IMR-90 (cell line): ENCODE measurements at regions not wholly inside any gene's neighbourhood (a gene's known extent, or its start where the extent isn't known, plus 50 kb on each side); places are given as distances from the start of the nearest gene placed in this dataset.
"Not testable (repeated sequence)": the region's sequence is repeated elsewhere in the genome, so short reads cannot be mapped to it uniquely, and the experiment has no call there.

ENCODE experiments used
- ATAC-seq: fragments of 200-7000 bp; cut with Tn5 transposase; 2 replicates; pipeline ENCODE4 v1.9.1; 2020; ENCODE audit warnings: low read depth, mild to moderate bottlenecking, moderate library complexity
- BruUV-seq: library from RNA; stranded (reverse); fragments of 400-500 nt; replicated peaks from 2 replicates; lab custom pipeline; 2021; lab: Mats Ljungman, UMichigan
- CTCF ChIA-PET: fragments of 300-600 bp; formaldehyde crosslinking; extraction: SDS; loops from one replicate; lab custom pipeline; 2021; ENCODE audit warnings: antibody characterized with exemption; lab: Yijun Ruan, JAX
- POLR2A ChIA-PET: fragments of 300-600 bp; sonication (Branson Sonifier 250); formaldehyde crosslinking; loops from one replicate; lab custom pipeline; 2022; ENCODE audit warnings: antibody characterized with exemption; ENCODE audit not compliant: unreplicated experiment; lab: Charles Lee
- DNase-seq: peaks from one replicate; pipeline ENCODE4 v3.0.0; 2013
- H2AFZ ChIP-seq: replicated peaks from 2 replicates; pipeline ENCODE3; 2013; ENCODE audit warnings: low read length, mild to moderate bottlenecking; ENCODE audit not compliant: poor library complexity
- H2AK5ac ChIP-seq: 2 replicates; pipeline ENCODE4 v1.6.1; 2013; ENCODE audit warnings: low read depth, low read length, inconsistent platforms
- H2AK9ac ChIP-seq: replicated peaks from 2 replicates; pipeline ENCODE3; 2013; ENCODE audit warnings: mild to moderate bottlenecking, low read depth, low read length, moderate library complexity; ENCODE audit not compliant: poor library complexity
- H2BK120ac ChIP-seq: 2 replicates; pipeline ENCODE4 v1.6.1; 2013; ENCODE audit warnings: low read depth, low read length, inconsistent platforms
- H2BK15ac ChIP-seq: 3 replicates; pipeline ENCODE4 v1.6.1; 2013; ENCODE audit warnings: low read depth, low read length, inconsistent platforms
- H2BK20ac ChIP-seq: 2 replicates; pipeline ENCODE4 v1.6.1; 2013; ENCODE audit warnings: low read depth, mild to moderate bottlenecking, inconsistent platforms, low read length, moderate library complexity
- H2BK5ac ChIP-seq: 2 replicates; pipeline ENCODE4 v1.6.1; 2013; ENCODE audit warnings: mild to moderate bottlenecking, low read depth, low read length, inconsistent platforms; ENCODE audit not compliant: poor library complexity, severe bottlenecking
- H3K14ac ChIP-seq: replicated peaks from 2 replicates; pipeline ENCODE4 v1.6.1; 2013; ENCODE audit warnings: low read depth, low read length, inconsistent platforms
- H3K18ac ChIP-seq: 2 replicates; pipeline ENCODE4 v1.6.1; 2013; ENCODE audit warnings: low read depth, low read length, control low read depth
- H3K23ac ChIP-seq: 2 replicates; pipeline ENCODE4 v1.6.1; 2013; ENCODE audit warnings: low read depth, low read length, inconsistent platforms
- H3K27ac ChIP-seq: 2 replicates; pipeline ENCODE4 v1.5.1; 2013; ENCODE audit warnings: mild to moderate bottlenecking, control low read depth, low read length; ENCODE audit not compliant: insufficient read depth
- H3K27me3 ChIP-seq: 2 replicates; pipeline ENCODE4 v1.6.1; 2013; ENCODE audit warnings: low read length; ENCODE audit not compliant: control insufficient read depth, insufficient read depth
- H3K36me3 ChIP-seq: 2 replicates; pipeline ENCODE4 v1.6.1; 2013; ENCODE audit warnings: low read length, mixed read lengths; ENCODE audit not compliant: control insufficient read depth, insufficient read depth
- H3K4ac ChIP-seq: 2 replicates; pipeline ENCODE4 v1.6.1; 2013; ENCODE audit warnings: low read depth, low read length, inconsistent platforms
- H3K4me1 ChIP-seq: 2 replicates; pipeline ENCODE4 v1.6.1; 2013; ENCODE audit warnings: low read length, mixed read lengths; ENCODE audit not compliant: control insufficient read depth, insufficient read depth
- H3K4me2 ChIP-seq: 2 replicates; pipeline ENCODE4 v1.6.1; 2013; ENCODE audit warnings: low read depth, mild to moderate bottlenecking, control low read depth, low read length, moderate library complexity
- H3K4me3 ChIP-seq: 2 replicates; pipeline ENCODE4 v1.5.1; 2013; ENCODE audit warnings: low read depth, mild to moderate bottlenecking, control low read depth, low read length, moderate library complexity; ENCODE audit not compliant: insufficient read depth
- H3K56ac ChIP-seq: 2 replicates; pipeline ENCODE4 v1.6.1; 2013; ENCODE audit warnings: low read length, inconsistent platforms; ENCODE audit not compliant: insufficient read depth; ENCODE audit errors: extremely low read depth
- H3K79me1 ChIP-seq, 2 experiments: 2 replicates each; pipeline ENCODE4 v1.6.1; 2013; ENCODE audit warnings: low read length in 2 of 2, inconsistent platforms in 1 of 2, low read depth in 1 of 2
- H3K9ac ChIP-seq: 2 replicates; pipeline ENCODE4 v1.6.1; 2013; ENCODE audit warnings: low read depth, low read length, control low read depth
- H3K9me1 ChIP-seq: 2 replicates; pipeline ENCODE4 v1.6.1; 2013; ENCODE audit warnings: low read length, inconsistent platforms; ENCODE audit not compliant: insufficient read depth
- H3K9me3 ChIP-seq: 2 replicates; pipeline ENCODE4 v1.6.1; 2013; ENCODE audit warnings: low read length; ENCODE audit not compliant: control insufficient read depth, insufficient read depth
- H4K20me1 ChIP-seq: 2 replicates; pipeline ENCODE4 v1.6.1; 2013; ENCODE audit warnings: low read length, inconsistent platforms; ENCODE audit not compliant: insufficient read depth
- H4K5ac ChIP-seq: 2 replicates; pipeline ENCODE4 v1.6.1; 2013; ENCODE audit warnings: mild to moderate bottlenecking, low read depth, low read length, control low read depth
- H4K8ac ChIP-seq, 2 experiments: 2 replicates each; pipeline ENCODE4 v1.6.1; 2013; ENCODE audit warnings: low read depth in 2 of 2, low read length in 2 of 2, control low read depth in 1 of 2, inconsistent platforms in 1 of 2
- H4K91ac ChIP-seq: 2 replicates; pipeline ENCODE4 v1.6.1; 2013; ENCODE audit warnings: low read depth, low read length, inconsistent platforms; ENCODE audit not compliant: insufficient read depth
- WGBS, 2 experiments: methylation state at CpG; one replicate each; pipeline versions ENCODE4 v1.1.5 to v1.1.7; 2013; ENCODE audit warnings: missing lambda C conversion rate in 2 of 2; ENCODE audit not compliant: insufficient read length in 1 of 2; ENCODE audit errors: extremely low coverage in 2 of 2; 5-methylcytosine and 5-hydroxymethylcytosine counted together
- dilution Hi-C: fragments of 300-500 bp; cut with HindIII; formaldehyde crosslinking; loops from one replicate; pipeline ENCODE4 v1.14.3; 2018; ENCODE audit warnings: low sequenced_read_pairs; ENCODE audit not compliant: unreplicated experiment
- in situ Hi-C: fragments of 300-500 bp; cut with MboI; formaldehyde crosslinking; loops from 3 replicates; pipeline ENCODE4 v1.14.3; 2019; ENCODE audit warnings: low sequenced_read_pairs, inconsistent platforms, mixed read lengths
- intact Hi-C: fragments of 100-400 bp; cut with micrococcal nuclease; formaldehyde crosslinking; loops from 2 replicates; pipeline ENCODE4 v1.10.0; 2022

GRCh38 chr11:71157676-71158075 is 94.7 kb downstream of the SHANK2 start:
- WGBS, 2 experiments: no CpG with 5 or more reads among the region's 5 CpGs
- H3K18ac ChIP-seq, H3K4me2 ChIP-seq, dilution Hi-C loops, H3K27me3 ChIP-seq, H3K4me3 ChIP-seq, BruUV-seq, H3K14ac ChIP-seq, H3K23ac ChIP-seq, in situ Hi-C loops, H4K91ac ChIP-seq, H2AK5ac ChIP-seq, H3K4me1 ChIP-seq, H4K5ac ChIP-seq, H2BK20ac ChIP-seq, H3K36me3 ChIP-seq, H3K9me3 ChIP-seq, H4K8ac ChIP-seq, H3K9ac ChIP-seq, ATAC-seq, H3K56ac ChIP-seq, H3K27ac ChIP-seq, POLR2A ChIA-PET, H3K9me1 ChIP-seq, H2AK9ac ChIP-seq, DNase-seq, CTCF ChIA-PET, H2BK15ac ChIP-seq, H3K4ac ChIP-seq, intact Hi-C loops, H2AFZ ChIP-seq, H4K20me1 ChIP-seq, H2BK5ac ChIP-seq, H3K79me1 ChIP-seq, H2BK120ac ChIP-seq: not testable (repeated sequence)
